ENCODE measurements at regions not wholly inside any gene's neighbourhood (a gene's known extent, or its start where the extent isn't known, plus 50 kb on each side); places are given as distances from the start of the nearest gene placed in this dataset.

DNA sequence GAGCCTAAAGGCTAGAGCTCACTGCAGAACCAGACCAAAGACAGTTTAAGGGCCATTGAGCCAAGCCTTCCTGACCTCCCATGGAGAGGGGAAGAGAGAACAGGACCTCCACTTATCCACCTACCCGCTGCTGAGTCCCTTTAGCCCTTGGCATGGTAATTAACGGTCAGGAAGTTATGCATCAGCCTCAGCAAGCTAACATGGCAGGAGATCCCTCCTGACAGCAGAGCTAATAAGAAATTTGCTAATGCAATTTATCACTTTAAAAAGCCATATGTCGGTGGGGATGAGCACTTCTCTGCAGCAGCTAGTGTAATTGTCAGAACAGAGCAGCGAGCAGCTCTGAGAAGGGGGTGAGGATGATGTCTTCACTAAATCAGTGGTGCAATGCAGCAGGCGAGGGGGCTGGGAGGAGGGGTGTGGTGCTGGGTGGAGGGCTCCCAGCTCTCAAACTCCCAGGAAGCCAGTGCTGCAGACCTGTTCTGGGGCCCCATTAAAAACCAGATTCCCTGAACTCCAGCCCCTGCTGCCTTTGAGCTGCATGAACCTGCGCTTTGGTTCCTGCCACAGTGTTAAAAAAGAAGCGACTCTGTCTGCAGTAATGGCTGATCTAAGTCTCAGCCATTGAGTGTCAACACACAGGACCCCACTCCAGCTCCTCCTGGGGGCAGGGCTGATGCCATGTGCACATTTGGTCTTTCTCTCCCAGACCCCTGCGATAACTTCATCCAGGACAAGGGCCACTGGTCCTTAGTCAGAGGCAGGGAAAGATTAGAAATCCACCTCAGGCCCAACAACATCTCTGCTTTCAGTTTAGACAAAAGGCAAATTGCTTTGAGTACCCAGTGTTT, 63.0 kb upstream of the CALM2 start:
- H3K36me3 Mint-ChIP-seq: no peaks in the 10 kb centered on the region
- no peaks in the 10 kb centered on the region for H3K4me1 ChIP-seq (ENCODE audit: control insufficient read depth, insufficient read depth, low read length)
- H3K4me3 Mint-ChIP-seq: no peak overlapping the region
- H3K27me3 ChIP-seq (ENCODE audit: control insufficient read depth, insufficient read depth, low read length): no peaks in the 10 kb centered on the region
- H3K4me3 ChIP-seq (ENCODE audit: low read length): no peak overlapping the region
- ATAC-seq: no peak
- no peak overlapping the region for H3K27ac ChIP-seq (ENCODE audit: low read length)
- no peaks in the 10 kb centered on the region for H3K9me3 ChIP-seq (ENCODE audit: control insufficient read depth, insufficient read depth, low read length)
- no peak overlapping the region for H3K27ac Mint-ChIP-seq
- TF ChIP-seq, protein P1, sequence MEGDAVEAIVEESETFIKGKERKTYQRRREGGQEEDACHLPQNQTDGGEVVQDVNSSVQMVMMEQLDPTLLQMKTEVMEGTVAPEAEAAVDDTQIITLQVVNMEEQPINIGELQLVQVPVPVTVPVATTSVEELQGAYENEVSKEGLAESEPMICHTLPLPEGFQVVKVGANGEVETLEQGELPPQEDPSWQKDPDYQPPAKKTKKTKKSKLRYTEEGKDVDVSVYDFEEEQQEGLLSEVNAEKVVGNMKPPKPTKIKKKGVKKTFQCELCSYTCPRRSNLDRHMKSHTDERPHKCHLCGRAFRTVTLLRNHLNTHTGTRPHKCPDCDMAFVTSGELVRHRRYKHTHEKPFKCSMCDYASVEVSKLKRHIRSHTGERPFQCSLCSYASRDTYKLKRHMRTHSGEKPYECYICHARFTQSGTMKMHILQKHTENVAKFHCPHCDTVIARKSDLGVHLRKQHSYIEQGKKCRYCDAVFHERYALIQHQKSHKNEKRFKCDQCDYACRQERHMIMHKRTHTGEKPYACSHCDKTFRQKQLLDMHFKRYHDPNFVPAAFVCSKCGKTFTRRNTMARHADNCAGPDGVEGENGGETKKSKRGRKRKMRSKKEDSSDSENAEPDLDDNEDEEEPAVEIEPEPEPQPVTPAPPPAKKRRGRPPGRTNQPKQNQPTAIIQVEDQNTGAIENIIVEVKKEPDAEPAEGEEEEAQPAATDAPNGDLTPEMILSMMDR (IDR thresholded peaks at IDR 0.05): no peak
- no peaks in the 10 kb centered on the region for H3K36me3 ChIP-seq (ENCODE audit: control insufficient read depth, insufficient read depth, low read length)
- H3K27me3 Mint-ChIP-seq (ENCODE audit: low read depth in 2 of 2): no peaks in the 10 kb centered on the region
- no peak for DNase-seq
- intact Hi-C loops (cut with micrococcal nuclease): no loop called here
- no peaks in the 10 kb centered on the region for H3K9me3 Mint-ChIP-seq
- H3K4me1 Mint-ChIP-seq: no peaks in the 10 kb centered on the region
- 82% methylated on average over 8 of the region's 8 CpGs for WGBS (ENCODE audit: insufficient coverage)

DNA sequence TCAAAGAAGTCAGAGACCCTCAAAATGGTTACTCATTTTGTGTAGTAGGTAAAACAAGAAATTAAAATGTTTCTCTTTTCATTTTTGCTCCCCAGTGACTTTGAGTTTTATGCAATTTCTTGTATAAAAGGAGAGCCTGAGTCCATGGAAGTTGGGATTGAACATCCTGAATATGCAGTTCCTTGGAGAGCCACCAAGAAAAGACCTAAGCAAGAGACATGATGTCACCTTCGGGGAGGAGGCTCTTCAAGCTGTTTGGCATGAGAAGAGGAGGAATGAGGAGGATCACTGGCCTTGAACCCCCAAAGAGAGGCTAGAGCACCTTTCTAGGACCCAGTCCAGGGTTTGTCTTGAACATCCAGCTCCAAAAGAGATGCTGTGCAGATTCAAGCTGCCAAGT, 62.3 kb upstream of the CALM2 start:
- no peak overlapping the region for H3K4me3 Mint-ChIP-seq
- Histone ChIP-seq H3K36me3 (ENCODE audit: control insufficient read depth, insufficient read depth, low read length) (no peaks in the 10 kb centered on the region), H3K27me3 (ENCODE audit: control insufficient read depth, insufficient read depth, low read length) (no peaks in the 10 kb centered on the region), H3K4me1 (ENCODE audit: control insufficient read depth, insufficient read depth, low read length) (no peaks in the 10 kb centered on the region), H3K4me3 (ENCODE audit: low read length) (no peak overlapping the region), H3K9me3 (ENCODE audit: control insufficient read depth, insufficient read depth, low read length) (no peaks in the 10 kb centered on the region), H3K27ac (ENCODE audit: low read length) (no peak overlapping the region)
- no peaks in the 10 kb centered on the region for H3K36me3 Mint-ChIP-seq
- DNase-seq (no peak), ATAC-seq (no peak)
- no peak overlapping the region for H3K27ac Mint-ChIP-seq
- no peaks in the 10 kb centered on the region for H3K4me1 Mint-ChIP-seq
- no peaks in the 10 kb centered on the region for H3K9me3 Mint-ChIP-seq
- TF ChIP-seq, protein P1 (IDR thresholded peaks at IDR 0.05): no peak
- no peaks in the 10 kb centered on the region for H3K27me3 Mint-ChIP-seq (ENCODE audit: low read depth in 2 of 2)
- 93% methylated on average over 1 of the region's 1 CpG for WGBS (ENCODE audit: insufficient coverage)
- intact Hi-C loops (cut with micrococcal nuclease): no loop called here

DNA sequence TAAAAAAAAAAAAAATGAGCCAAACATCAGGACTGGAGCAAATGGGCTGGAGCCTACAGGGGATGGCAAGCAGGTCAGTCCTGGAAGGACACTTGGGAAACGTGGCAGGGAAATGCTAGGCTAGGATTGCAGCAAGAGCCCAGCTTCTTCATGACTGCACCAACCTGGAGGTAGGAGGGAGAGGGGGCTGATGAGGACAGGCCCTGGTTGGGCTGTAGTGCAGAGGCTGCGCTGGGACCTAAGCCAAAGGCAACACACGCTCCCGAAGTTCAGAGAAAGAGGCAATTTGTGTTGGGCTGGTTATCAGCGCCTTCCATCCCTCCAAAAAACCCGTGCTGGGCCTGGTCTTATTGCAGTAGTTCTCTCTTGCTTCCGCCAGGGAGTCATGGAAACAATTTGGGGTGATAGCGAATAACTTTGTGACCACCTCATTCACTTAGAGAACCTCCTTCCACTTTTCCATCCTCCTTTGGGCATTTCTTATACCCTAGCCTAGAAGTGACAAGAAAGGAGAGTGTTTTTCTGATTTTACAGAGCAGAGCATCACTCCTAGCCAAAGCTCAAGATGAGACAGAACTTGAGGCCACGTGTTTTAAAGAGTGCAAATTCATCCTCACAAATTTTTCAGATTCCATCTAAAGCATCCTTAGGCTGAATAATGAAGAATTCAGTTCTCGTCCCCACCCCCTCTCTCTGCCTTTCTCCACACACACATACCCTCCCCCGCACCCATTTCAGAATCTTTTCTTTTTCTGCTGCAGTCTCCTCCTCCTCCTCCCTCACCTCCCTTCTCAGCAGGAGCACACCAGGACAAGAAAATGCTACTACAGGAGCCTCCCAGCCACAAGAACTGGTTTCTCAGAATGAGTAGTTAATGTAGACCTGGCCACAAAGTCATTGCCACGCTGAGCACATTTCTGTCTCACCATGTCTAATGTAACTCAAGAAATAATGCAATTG, 61.3 kb upstream of the CALM2 start:
- no peak for DNase-seq
- Histone ChIP-seq H3K27me3 (ENCODE audit: control insufficient read depth, insufficient read depth, low read length) (no peaks in the 10 kb centered on the region), H3K4me1 (ENCODE audit: control insufficient read depth, insufficient read depth, low read length) (no peaks in the 10 kb centered on the region), H3K36me3 (ENCODE audit: control insufficient read depth, insufficient read depth, low read length) (no peaks in the 10 kb centered on the region), H3K4me3 (ENCODE audit: low read length) (no peak overlapping the region), H3K9me3 (ENCODE audit: control insufficient read depth, insufficient read depth, low read length) (no peaks in the 10 kb centered on the region), H3K27ac (ENCODE audit: low read length) (no peak overlapping the region)
- Mint-ChIP-seq H3K9me3 (no peaks in the 10 kb centered on the region), H3K27me3 (ENCODE audit: low read depth in 2 of 2) (no peaks in the 10 kb centered on the region), H3K4me1 (no peaks in the 10 kb centered on the region), H3K27ac (no peak overlapping the region), H3K4me3 (no peak overlapping the region), H3K36me3 (no peaks in the 10 kb centered on the region)
- TF ChIP-seq, protein P1 (IDR thresholded peaks at IDR 0.05): no peak
- intact Hi-C loops (cut with micrococcal nuclease): no loop called here
- 84% methylated on average over 12 of the region's 12 CpGs for WGBS (ENCODE audit: insufficient coverage)
- no peak for ATAC-seq
